ENCODE measurements at regions not wholly inside any gene's neighbourhood (a gene's known extent, or its start where the extent isn't known, plus 50 kb on each side); places are given as distances from the start of the nearest gene placed in this dataset.

DNA sequence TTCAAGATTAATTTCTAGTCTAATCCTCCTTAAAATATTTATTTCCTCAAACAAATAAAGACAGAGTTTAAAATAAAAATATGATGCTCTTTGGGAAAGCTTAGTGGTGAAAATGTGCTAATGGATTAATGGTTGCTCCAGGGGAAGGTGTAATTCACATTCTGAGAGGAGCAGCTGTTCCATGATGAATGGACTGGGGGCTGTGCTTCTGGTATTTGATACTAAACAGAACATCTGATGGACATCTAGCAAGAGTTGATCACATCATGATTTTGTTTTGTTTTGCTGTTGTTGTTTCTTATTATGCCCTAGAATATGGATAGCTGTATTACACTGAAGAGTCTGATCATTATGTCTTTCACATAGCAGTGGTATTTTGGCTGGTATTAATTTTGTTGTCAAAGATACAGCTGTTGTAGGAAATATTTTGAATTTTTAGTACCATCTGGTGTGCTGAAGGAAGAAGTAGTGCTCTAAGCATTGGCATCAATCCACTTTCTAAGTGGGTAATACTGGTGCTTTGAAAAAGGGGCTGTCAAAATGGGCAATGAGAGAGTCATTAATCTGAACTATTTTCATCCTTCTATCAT lies 296.4 kb downstream of the ADAMTS20 start:
- Histone ChIP-seq H3K36me3 (ENCODE audit: insufficient read depth, low read length) (no peaks in the 10 kb centered on the region), H3K4me1 (ENCODE audit: insufficient read depth, low read length, poor library complexity, severe bottlenecking) (no peaks in the 10 kb centered on the region), H4K20me1 (ENCODE audit: insufficient read depth, low read length, poor library complexity, severe bottlenecking) (no peaks in the 10 kb centered on the region), H3K4me3 (ENCODE audit: low read length, poor library complexity, severe bottlenecking) (no peak overlapping the region), H3K9me3 (ENCODE audit: insufficient read depth, low read depth, low read length) (no peaks in the 10 kb centered on the region), H3K4me2 (ENCODE audit: low read depth, low read length, poor library complexity, severe bottlenecking) (no peak overlapping the region), H3K79me2 (ENCODE audit: insufficient read depth, low read length) (no peaks in the 10 kb centered on the region), H3F3A (ENCODE audit: low read depth) (no peaks in the 10 kb centered on the region), H3K9ac (ENCODE audit: low read depth, low read length, poor library complexity, severe bottlenecking) (no peak overlapping the region), H3K9me2 (replicated peaks; ENCODE audit: low read depth, low read length) (no peaks in the 10 kb centered on the region), H2AFZ (ENCODE audit: low read length) (no peak overlapping the region), H3K27me3 (ENCODE audit: insufficient read depth, low read length, poor library complexity, severe bottlenecking) (no peaks in the 10 kb centered on the region)
- TF ChIP-seq, protein P1, sequence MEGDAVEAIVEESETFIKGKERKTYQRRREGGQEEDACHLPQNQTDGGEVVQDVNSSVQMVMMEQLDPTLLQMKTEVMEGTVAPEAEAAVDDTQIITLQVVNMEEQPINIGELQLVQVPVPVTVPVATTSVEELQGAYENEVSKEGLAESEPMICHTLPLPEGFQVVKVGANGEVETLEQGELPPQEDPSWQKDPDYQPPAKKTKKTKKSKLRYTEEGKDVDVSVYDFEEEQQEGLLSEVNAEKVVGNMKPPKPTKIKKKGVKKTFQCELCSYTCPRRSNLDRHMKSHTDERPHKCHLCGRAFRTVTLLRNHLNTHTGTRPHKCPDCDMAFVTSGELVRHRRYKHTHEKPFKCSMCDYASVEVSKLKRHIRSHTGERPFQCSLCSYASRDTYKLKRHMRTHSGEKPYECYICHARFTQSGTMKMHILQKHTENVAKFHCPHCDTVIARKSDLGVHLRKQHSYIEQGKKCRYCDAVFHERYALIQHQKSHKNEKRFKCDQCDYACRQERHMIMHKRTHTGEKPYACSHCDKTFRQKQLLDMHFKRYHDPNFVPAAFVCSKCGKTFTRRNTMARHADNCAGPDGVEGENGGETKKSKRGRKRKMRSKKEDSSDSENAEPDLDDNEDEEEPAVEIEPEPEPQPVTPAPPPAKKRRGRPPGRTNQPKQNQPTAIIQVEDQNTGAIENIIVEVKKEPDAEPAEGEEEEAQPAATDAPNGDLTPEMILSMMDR (conservative IDR thresholded peaks at IDR 0.05; ENCODE audit: low read length), result no peak
- no peak for TF ChIP-seq EZH2phosphoT487 (IDR thresholded peaks at IDR 0.05; ENCODE audit: borderline replicate concordance)

DNA sequence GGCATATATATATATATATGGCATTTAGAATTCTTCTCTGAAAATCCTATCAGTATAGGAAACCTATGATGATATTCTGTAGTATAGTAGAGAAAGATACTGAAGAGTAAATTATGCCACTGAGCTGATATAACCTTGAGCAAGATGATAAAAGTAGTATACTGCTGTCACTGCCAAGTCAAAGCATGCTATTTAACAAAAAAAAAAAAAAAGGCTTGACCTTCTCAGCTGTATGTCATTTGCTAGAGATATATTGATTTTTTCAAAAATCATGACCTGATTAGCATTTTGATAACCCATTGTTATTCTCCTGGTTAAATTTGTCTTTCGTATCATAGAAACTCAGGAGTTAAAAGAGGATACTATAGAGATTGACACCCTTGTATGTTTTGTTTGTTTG lies 299.4 kb downstream of the ADAMTS20 start:
- H3K9me3 ChIP-seq (ENCODE audit: insufficient read depth, low read depth, low read length), result no peaks in the 10 kb centered on the region
- H3F3A ChIP-seq (ENCODE audit: low read depth), result no peaks in the 10 kb centered on the region
- no peaks in the 10 kb centered on the region for H4K20me1 ChIP-seq (ENCODE audit: insufficient read depth, low read length, poor library complexity, severe bottlenecking)
- TF ChIP-seq, protein P1 (conservative IDR thresholded peaks at IDR 0.05; ENCODE audit: low read length), result no peak
- TF ChIP-seq EZH2phosphoT487 (IDR thresholded peaks at IDR 0.05; ENCODE audit: borderline replicate concordance), result no peak
- no peaks in the 10 kb centered on the region for H3K9me2 ChIP-seq (replicated peaks; ENCODE audit: low read depth, low read length)
- no peak overlapping the region for H3K4me2 ChIP-seq (ENCODE audit: low read depth, low read length, poor library complexity, severe bottlenecking)
- no peaks in the 10 kb centered on the region for H3K4me1 ChIP-seq (ENCODE audit: insufficient read depth, low read length, poor library complexity, severe bottlenecking)
- no peaks in the 10 kb centered on the region for H3K36me3 ChIP-seq (ENCODE audit: insufficient read depth, low read length)
- no peak overlapping the region for H3K4me3 ChIP-seq (ENCODE audit: low read length, poor library complexity, severe bottlenecking)
- H2AFZ ChIP-seq (ENCODE audit: low read length), result no peak overlapping the region
- H3K9ac ChIP-seq (ENCODE audit: low read depth, low read length, poor library complexity, severe bottlenecking), result no peak overlapping the region
- H3K27me3 ChIP-seq (ENCODE audit: insufficient read depth, low read length, poor library complexity, severe bottlenecking), result no peaks in the 10 kb centered on the region
- H3K79me2 ChIP-seq (ENCODE audit: insufficient read depth, low read length), result no peaks in the 10 kb centered on the region

DNA sequence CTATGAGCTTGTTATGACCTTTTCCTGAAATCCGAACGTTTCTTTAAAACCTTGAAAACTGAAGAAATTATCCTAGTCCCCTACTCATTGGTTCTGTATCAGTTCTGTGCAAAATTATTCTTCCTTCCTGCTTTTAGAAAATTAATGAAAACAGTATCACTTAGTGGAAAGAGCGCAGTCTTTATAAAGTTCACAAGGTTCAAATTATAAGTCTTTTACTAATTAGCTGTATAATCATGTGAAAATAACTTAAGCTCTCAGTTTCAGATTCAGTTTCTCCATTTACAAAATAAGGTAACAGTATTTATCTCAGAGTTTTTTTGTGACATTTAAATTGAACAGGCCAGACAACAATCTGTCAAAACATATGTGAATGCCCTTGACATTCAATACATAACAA lies 306.1 kb downstream of the ADAMTS20 start:
- Histone ChIP-seq H3K4me1 (ENCODE audit: insufficient read depth, low read length, poor library complexity, severe bottlenecking) (no peaks in the 10 kb centered on the region), H3F3A (ENCODE audit: low read depth) (no peaks in the 10 kb centered on the region), H3K79me2 (ENCODE audit: insufficient read depth, low read length) (no peaks in the 10 kb centered on the region), H3K4me2 (ENCODE audit: low read depth, low read length, poor library complexity, severe bottlenecking) (no peak overlapping the region), H3K36me3 (ENCODE audit: insufficient read depth, low read length) (no peaks in the 10 kb centered on the region), H3K9ac (ENCODE audit: low read depth, low read length, poor library complexity, severe bottlenecking) (no peak overlapping the region), H3K4me3 (ENCODE audit: low read length, poor library complexity, severe bottlenecking) (no peak overlapping the region), H4K20me1 (ENCODE audit: insufficient read depth, low read length, poor library complexity, severe bottlenecking) (no peaks in the 10 kb centered on the region), H3K9me3 (ENCODE audit: insufficient read depth, low read depth, low read length) (no peaks in the 10 kb centered on the region), H3K9me2 (replicated peaks; ENCODE audit: low read depth, low read length) (no peaks in the 10 kb centered on the region), H3K27me3 (ENCODE audit: insufficient read depth, low read length, poor library complexity, severe bottlenecking) (no peaks in the 10 kb centered on the region), H2AFZ (ENCODE audit: low read length) (no peak overlapping the region)
- TF ChIP-seq, protein P1 (conservative IDR thresholded peaks at IDR 0.05; ENCODE audit: low read length), result no peak
- TF ChIP-seq EZH2phosphoT487 (IDR thresholded peaks at IDR 0.05; ENCODE audit: borderline replicate concordance), result no peak
